ENCODE measurements at regions not wholly inside any gene's neighbourhood (a gene's known extent, or its start where the extent isn't known, plus 50 kb on each side); places are given as distances from the start of the nearest gene placed in this dataset.
"Not testable (repeated sequence)": the region's sequence is repeated elsewhere in the genome, so short reads cannot be mapped to it uniquely, and the experiment has no call there.

- not testable (repeated sequence) for TF ChIP-seq CTCF, POLR2A (IDR thresholded peaks at IDR 0.05)
These were observed 121.3 kb upstream of the TRIM73 start for GRCh38 chr7:75274114-75274513.
